NOMO-1 treated with DMSO at 0.1 percent for 48 hours (cell line): ENCODE measurements at regions not wholly inside any gene's neighbourhood (a gene's known extent, or its start where the extent isn't known, plus 50 kb on each side); places are given as distances from the start of the nearest gene placed in this dataset.
A peak's percentile ranks its signal among the peaks of the same experiment; 100 is the strongest.
"Not testable (repeated sequence)": the region's sequence is repeated elsewhere in the genome, so short reads cannot be mapped to it uniquely, and the experiment has no call there.

Experiments used
- DNase-seq: peaks from one replicate; lab custom pipeline; 2025; ENCODE audit not compliant: unreplicated experiment; lab: John Stamatoyannopoulos, UW

DNA sequence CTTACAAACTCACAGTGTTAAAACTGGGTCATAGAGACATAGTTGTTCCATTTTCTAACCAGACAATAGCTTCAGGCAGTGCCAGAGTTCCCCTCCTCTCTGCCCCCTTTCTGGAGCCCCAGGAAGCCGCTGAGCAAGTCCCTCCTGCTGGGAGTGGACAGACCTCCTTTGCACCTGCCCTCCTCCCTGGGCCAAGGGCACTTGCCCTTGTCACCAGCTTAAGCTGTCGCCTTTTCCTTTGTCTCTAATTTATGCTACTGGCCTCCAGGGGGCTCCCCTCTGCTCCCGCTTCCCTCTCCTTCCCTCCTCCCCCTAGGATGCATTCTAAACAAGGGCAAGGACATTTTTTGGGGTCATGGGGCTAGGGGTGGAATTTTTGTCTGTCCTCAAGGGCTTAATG, 182.4 kb downstream of the MIS18A start:
- DNase-seq: peak; percentile 10

DNA sequence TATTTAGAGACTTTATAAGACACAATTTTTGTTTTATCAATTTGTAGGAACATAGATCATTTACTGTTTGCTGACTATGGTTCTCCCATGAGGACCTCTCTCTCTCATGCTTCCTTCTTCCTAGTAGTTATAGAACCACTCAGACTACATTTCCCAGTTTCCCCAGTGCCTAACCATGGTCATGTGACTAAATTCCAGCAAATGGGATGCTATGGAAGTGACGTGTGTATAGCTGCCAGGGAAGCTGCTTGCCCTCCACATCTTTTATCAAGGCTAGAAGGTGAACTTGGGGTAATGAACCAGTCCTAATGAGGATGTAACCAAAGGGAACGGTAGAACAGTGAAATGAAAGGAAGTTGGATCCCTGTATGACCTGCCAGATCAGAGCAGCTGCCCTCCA, 184.0 kb downstream of the MIS18A start:
- no peak for DNase-seq

DNA sequence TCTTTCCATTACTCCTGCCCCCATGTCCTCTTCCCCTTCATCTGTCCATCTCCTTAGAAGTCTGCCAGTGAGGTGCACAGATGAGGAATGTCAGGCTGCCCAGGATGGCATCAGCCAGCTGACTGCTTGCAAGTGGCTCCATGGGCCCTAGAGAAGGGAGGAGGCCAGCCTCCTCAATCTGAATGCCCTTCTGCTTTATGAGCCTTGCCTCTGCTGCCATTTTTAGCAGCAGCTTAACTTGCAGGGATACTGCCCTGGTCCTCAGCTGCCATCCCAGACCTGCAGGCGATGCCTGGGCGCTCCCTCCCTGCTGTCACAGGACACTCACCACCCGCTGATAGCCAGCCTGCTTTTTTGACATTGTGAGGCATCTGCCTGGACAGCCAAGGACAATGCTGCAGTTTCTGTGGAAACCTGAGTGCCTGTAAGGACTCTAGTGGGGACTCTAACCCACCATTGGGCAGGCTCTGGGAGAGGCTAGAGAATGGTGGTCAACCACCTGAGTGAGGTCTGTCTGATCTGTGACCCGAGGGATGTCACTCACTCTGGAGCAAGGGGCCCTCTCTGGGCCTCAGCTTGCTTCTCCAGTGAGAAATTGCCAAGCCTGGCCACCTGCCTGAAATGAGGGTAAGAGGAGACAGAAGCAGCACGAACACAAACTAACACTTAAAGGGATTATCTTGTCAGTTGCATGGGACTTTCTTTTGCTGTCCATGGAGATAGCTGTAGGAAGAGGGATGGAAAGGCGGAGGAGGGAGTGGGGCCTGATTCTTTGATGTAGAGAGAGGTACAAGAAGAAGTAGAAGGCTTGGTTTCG, 185.0 kb downstream of the MIS18A start:
- no peak for DNase-seq

DNA sequence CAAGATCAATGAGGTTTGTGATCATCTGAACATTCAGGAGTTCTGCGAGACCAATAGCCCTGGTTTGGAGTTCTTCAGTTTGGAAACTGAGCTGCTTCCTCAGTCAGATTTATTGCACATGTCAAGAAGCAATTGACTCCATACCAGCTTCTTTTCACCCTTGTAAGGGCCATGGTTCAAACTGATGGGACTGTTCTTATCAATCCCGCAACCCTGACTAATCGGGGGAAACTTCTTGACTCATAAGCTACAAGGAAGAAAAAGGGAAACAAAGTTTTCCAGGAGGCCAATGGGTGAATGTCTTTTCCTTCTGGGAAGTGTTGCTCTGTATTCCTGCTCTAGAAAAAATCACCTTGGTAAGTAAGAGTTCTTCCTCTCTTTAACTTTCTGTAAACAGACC, 187.9 kb downstream of the MIS18A start:
- no peak for DNase-seq

DNA sequence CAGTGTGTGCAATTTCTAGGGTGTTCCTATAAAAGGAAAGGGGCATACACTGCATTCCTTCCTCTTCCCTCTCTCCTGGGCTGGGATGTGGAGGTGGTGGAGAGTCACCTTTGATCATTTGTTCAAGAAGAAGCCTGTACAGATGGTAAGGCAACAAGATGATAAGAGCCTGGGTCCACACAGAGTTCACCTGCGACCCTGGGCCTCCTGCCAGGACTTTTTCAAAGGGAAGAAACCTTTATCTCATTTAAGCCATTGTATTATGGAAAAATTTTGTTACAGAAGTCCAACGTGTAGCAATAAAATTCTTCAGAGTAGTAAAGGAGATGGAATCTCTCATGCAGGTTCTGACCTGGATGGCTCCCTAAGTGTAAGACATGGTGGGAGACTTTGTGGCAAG, 189.1 kb downstream of the MIS18A start:
- DNase-seq: no peak

DNA sequence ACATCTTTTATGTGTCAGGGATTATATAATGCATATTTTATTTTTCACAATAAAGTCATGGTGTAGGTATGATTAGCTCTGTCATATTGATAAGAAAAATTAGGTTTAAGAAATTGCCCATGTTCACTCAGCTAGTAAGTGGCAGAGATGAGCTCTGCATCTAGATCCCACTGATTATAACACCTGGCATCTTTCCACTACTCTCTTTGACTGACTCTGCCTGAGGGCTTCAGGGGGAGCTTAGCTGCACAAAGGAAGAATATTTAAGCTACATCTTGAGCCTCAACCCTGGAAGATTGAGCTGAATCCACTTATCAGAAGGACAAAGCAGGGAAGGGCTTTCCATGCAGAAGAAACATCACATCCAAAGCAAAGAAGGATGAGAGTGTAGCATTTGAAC, 190.4 kb downstream of the MIS18A start:
- DNase-seq: no peak

DNA sequence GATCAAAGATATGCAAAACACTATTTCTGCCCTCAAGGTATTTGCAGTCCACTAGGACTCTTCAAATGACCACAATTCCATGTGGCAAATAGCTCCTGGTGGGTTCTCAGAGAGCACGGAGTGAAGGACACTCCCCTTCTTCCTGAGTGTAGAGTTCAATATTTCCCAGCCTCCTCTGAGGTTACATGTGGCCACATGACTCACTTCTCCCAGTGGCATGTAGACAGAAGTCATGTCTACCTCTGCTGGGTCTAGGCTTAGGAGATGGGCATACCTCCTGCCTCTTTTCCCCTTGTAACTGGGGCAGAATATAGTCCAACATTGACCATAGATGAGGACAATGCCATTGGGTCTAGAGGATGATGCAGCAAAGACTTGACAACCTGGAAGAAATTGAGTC, 191.4 kb downstream of the MIS18A start:
- DNase-seq: no peak

DNA sequence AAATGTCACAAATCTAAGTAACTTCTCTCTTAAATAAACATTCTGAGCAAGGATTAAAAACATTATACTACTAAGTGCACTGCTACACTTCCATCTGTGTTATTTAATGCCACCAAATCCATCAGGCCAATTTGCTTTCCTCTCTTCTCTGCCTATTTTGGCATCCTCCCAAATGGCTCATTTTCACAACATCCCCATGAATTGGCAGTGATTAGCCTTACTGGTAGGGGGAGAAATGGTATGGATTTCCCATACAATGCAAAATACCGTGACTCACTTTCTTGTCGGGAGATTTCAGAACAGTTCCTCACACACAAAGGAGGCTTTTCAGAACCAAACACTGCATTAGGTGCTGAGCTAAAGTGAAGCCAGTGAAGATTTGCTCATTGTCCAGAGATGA, 195.7 kb downstream of the MIS18A start:
- DNase-seq: no peak

DNA sequence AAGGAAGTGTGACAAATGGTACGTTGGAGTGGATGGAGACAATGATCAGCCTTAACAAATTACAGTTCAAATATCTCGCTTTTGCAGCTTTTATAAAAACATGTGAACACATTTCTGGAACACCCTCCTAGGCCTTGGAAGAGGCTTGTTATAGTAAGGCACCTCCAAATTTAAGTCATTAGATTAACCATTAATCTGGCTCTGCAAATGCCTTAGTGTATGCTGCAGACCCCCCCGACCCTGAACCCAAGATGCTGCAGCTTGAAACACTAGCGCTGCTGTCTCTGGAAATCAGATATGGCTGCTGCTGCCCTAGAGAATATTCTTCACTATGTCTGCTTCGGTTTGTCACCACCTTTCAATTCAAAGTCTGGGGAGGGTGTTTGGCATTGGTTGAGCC, 196.4 kb downstream of the MIS18A start:
- DNase-seq: no peak

DNA sequence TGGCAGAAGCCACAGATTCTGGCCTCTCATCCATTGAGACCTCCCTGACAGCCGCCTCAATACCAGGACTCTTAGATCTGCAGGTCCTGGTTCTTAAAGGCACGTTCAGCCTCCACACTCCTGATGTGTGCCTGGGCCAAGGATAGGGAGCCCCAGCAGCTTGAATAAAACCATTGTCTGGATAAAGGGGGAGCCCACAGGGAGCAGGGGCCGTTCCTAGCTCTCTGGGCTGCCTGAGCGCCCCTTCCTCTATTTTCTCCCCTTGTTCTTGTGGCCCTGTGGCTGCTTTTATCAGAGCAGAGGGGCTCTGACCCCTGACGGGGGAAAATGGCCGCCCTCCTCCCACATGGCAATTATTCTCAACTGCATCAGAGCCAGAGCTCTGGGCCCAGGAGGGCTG, 200.8 kb downstream of the HUNK start:
- no peak for DNase-seq

DNA sequence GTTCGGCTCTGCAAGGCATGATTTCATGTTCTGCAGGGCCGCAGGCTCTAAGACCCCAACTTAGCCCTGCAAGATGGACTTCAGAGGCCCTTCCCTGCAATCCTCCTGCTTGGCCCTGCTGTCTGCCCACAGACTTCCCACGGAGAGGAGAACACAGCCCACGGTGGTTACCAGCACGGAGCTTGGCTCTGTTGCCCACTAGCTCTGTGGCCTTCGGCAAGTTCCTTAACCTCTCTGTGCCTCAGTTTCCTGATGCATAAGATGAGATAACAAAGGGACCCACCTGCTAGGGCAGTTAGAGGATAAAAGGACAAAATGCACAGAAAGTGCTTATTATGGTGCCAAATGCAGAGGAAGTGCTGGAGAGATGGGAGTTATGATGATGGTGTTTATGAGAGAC, 200.4 kb downstream of the HUNK start:
- DNase-seq: no peak

DNA sequence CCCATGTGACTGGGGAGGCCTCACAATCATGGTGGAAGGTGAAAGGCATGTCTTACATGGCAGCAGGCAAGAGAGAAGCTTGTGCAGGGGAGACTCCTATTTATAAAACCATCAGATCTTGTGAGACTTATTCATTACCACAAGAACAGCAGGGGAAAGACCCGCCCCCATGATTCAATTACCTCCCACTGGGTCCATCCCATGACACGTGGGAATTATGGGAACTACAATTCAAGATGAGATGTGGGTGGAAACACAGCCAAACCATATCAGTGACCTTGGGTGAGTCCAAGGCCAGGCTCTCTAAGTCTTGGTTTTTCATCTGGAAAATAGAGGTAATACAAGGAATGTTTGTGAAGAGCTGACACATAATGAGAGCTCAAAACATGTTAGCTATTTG, 198.8 kb downstream of the HUNK start:
- DNase-seq: not testable (repeated sequence)

DNA sequence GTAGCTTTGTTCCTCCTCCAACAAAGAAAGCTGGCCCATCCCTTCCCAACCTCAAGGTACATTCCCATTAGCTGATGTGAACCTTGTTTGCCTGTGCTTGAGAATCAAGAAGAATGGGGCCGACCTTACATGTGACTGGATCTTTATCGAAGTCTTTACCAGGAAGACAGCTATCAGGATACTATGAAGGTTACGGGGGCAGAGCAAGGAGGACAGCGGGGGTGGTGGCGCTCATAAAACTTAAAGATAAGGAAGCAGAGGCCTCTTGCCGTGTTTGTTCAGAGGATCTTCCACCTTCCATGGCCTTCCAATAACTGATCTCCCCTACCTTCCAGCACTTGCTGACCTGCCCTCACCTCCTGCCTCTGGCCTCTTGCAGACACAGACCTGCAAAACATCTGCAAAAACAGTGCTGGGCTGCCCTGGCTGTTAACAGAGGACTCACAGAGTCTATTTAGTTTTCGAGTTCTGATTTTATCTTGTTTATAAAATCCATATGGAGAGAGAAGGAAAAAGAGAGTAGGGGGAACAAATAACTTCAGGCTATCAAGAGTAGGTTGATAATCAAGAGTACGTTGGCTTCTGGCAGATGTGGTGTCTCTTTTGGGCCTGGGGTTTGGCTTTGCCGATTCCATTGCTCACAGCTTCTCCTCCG, 198.0 kb downstream of the HUNK start:
- no peak for DNase-seq

DNA sequence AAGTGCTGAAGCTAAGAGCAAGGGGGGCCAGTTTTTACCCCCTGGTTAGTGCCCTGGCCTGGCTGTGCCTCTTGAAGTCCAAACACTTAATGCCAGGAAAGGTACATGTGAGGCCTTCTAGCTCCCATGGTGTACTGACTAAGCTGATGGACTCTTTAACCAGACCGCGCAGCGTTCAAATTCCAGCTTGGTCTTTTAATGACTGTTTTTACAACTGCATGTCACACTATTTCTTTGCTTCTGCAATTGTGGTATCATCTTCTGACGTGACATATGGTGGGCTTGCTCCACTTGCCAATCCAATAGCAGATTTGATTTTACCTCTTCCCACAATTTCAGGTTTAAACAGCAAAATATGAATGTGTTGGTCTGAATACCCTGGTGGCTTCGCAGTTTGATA, 197.3 kb downstream of the HUNK start:
- DNase-seq: no peak

DNA sequence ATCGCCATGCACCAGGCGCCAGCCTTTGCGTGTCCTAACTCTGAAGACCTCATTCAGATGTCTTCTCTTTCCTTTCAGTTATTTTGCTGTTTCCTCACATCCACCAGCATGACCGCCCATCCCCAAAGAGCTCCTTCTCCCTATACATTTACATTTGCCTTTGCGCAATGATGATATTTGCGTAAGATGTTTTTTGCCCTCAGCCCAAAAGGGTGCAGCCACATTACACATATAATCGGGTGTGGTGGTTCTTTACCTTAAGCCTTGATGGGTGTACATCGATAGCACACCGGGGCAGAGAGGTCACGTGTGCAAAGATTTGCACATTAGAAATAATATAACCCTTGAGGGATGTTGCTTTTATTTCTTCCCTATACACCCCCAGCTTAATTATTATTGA, 192.8 kb downstream of the HUNK start:
- DNase-seq: peak; percentile 39

DNA sequence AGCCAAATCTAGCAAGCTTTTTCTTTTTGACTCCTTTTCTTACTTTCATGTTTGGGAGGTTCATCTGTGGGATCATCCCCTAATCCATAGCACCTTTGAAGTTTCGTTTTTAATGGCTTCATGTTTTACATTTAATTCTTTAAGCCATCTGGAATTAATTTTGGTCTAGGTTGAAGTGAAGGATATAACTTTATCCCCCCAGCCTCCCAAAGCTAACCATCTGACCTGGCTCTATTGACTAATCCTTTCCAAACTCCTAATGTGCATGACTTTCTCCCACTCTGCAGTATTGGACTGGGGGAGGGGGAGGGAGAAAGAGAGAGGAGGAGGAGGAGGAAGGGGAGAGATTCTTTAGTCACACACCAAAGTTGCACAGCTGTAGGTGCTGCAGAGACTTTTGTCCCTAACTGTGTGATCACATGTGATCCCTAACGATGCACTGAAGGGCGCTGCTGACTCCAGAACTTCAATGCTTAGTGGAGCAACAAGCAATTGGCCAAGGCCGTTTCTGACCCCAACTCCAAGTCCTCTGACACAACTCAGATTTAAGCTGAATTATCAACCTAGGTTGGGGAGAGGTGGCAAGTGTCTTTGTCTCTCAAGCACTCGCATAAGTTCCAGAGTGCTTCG, 191.6 kb downstream of the HUNK start:
- no peak for DNase-seq

DNA sequence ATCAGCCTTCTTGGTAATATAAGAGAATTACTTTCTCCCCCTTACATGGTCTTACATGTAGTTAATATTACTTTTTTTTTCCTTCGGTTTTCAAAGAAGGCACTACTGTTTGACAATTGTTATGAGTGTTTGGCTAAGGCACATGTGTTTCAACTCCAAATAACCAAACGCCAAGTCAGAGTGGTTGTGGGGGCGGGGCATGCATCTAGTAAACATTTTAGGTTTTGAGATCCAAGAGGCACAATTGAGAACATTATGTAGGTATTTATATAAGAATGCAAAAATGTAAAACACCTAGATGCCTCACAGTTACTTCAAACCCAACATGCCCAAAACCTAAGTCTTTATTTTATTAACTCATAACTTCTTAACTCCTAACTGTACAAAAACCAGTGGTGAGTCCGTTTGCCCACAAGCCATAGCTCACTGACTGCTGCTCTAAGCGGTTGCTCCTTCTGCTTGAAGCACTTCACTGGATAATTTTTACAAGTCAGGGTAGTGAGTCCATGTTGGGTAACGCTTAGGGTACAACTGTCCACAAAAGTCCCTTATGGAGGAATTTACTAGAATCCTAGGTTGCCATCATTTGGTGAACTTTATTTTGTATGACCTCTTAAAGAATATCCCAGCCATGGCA, 189.9 kb downstream of the HUNK start:
- no peak for DNase-seq

DNA sequence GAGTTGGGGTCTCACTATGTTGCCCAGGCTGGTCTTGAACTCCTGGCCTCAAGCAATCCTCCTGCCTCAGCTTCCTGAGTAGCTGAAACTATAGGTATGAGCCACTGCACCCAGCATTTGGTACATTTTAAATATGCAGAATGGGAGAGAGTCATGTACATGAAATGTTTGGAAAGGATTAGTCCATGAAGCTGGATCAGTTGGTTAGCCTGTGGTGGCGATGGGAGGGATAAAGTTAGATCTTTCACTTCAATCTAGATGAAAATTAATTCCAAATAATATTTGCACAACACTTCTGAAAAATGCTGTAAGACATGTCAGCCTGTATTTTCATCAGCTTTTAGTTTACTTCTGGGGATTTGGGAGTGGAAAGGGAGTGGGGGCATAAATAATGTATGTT, 188.9 kb downstream of the HUNK start:
- DNase-seq: no peak

DNA sequence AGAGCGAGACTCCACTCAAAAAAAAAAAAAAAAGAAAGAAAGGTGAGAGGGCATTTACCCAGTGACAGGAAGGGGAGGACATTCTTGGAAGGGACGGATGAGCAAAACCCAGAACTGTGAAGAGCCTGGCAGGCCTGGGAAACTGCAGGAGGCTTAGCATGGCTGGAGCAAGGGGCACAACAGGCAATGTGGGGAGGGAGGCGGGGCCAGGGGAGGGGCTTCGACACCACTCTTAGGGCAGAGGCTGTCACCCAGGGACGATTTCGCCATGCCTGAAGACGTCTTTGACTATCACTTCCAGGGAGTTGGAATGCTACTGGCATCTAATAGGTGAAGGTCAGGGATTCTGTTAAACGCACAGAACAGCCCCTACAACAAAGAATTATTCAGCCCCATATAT, 184.0 kb downstream of the HUNK start:
- DNase-seq: no peak

DNA sequence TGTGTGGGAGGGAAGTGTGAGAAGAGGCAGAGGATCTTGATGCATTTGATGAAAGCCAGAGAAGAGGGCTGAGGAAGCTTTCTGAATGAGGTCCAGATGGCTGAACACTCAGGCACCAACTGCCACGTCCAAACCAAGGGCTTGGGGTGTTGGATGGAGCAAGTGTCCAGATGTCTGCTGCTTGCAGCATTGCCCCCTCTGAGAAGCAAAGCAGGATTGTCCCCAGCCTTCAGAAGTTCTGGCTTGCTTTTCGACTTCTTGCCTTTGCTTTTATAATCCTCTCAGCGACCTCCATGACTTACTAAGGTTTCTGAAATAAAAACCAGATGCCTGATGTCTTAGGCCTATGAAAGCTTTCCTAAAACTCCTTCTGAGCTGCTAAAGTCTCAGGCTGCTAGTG, 182.5 kb downstream of the HUNK start:
- no peak for DNase-seq
